Stimulated activated CD4-positive, alpha-beta T cell treated with anti-CD3 and anti-CD28 coated beads, Interleukin-2, amount 100 ng/mL, for 48 hours (primary cell): ENCODE measurements at regions not wholly inside any gene's neighbourhood (a gene's known extent, or its start where the extent isn't known, plus 50 kb on each side); places are given as distances from the start of the nearest gene placed in this dataset.

Experiments used
- DNase-seq, 2 donors: peaks; one replicate each; pipeline ENCODE4 v3.0.0-alpha.2; 2020

DNA sequence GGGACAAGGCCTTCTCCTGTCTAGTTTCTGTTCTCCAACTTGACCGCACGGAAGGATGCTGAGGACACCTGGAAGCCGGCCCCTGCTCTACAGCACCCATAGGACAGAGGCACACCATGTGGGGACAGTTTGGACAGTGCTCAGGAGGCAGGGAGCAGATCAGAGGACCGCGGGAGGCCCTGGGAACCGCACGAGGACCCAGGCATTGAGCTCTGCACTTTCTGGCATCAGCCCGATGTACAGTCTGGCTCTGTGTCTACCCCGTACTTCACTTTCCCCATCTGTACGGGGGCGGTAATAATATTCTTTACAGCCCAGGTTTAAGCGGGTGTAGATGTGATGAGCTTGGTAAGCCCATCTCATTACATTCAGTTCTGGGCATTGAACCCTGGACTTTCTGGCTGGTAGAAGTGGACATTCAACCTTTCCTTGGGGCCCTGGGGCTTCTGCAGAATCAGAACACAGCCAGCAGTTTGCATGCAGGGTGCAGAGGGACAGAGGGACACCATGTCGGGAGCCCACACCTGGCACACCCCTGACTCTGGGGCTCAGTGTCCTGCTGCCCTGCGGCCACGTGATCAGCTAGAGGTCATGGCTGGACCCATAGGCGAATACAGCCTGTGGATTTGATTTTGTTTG is 258.7 kb downstream of the SEC14L1 start:
- DNase-seq, result no peak

DNA sequence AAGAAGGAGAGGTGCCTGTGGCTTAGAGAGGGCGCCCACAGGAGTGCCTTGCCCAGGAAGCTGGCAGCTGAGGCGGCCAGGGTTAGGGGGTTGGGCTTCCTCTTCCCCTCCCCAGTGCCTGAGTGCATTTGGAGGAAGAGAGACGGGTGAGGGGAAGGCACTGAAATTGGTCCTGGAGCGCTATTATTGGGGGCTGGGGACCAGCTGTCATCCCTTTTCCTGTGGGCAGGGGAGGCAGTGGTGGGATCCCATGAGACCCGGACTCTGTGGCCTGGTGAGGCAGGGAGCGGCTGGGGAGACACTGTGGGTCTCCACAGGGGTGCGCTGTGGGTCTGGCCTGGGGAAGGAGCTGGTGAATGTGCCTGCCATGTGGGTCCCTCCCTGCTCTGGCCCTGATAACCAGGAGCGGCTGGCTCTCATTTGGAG is 259.7 kb downstream of the SEC14L1 start:
- peak; percentile 77 to 78 for DNase-seq

DNA sequence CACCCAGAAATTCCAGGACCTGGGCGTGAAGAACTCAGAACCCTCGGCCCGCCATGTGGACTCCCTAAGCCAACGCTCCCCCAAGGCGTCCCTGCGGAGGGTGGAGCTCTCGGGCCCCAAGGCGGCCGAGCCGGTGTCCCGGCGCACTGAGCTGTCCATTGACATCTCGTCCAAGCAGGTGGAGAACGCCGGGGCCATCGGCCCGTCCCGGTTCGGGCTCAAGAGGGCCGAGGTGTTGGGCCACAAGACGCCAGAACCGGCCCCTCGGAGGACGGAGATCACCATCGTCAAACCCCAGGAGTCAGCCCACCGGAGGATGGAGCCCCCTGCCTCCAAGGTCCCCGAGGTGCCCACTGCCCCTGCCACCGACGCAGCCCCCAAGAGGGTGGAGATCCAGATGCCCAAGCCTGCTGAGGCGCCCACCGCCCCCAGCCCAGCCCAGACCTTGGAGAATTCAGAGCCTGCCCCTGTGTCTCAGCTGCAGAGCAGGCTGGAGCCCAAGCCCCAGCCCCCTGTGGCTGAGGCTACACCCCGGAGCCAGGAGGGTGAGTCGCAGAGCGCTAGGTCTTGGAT is 261.5 kb downstream of the SEC14L1 start:
- no peak for DNase-seq

DNA sequence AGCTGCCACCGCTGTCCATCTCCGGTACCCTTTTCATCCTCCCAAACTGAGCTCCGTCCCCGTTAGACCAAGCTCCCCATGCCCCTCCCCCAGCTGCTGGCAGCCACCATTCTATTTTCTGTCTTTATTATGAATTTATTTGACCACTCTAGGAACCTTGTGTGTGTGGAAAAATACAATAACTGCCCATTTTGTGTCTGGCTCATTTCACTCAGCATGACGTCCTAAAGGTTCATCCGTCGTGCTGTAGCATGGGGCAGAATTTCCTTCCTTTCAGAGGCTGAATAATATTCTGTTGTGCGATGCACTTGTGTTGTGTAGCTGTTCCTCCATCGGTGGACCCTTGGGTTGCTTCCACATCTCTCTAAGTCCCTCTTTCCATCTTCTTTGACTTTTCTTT is 263.1 kb downstream of the SEC14L1 start:
- DNase-seq, result no peak

DNA sequence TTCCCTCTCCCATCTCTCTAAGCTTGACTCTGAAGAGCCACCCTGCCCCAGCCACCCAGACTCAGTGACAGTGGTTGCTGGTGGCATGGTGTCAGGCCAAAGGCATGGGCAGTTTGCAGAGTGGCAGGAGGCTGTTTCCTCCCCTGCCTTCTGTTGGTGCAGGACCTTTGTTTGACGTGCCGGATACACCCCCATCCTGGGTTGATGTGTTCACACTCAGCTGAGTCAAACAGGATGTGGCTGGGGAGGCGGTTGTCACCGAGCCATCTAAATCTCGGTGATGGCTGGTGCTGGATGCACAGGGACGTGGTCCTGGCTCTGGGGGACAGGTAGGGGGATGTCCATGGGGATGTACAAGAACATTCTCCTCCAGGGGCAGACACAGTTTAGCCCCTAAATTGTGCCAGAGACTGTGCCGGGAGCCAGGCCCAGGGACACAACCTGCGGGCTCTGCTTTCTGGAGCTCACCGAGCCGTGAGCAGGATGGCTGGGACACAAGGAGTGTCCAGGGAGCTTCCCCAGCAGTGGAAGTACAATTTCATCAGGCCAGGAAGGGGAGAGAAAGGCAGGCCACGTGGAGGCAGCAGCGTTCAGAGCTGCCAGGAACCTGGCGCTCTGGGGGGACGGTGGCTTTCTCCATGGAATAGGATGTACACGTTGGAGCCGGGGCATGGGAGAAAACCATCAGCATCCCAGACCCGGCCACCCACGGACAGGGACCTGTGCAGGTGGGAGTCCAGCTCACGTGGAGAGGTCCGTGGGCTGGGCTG is 264.2 kb downstream of the SEC14L1 start:
- peak; percentile 68 to 70 for DNase-seq

DNA sequence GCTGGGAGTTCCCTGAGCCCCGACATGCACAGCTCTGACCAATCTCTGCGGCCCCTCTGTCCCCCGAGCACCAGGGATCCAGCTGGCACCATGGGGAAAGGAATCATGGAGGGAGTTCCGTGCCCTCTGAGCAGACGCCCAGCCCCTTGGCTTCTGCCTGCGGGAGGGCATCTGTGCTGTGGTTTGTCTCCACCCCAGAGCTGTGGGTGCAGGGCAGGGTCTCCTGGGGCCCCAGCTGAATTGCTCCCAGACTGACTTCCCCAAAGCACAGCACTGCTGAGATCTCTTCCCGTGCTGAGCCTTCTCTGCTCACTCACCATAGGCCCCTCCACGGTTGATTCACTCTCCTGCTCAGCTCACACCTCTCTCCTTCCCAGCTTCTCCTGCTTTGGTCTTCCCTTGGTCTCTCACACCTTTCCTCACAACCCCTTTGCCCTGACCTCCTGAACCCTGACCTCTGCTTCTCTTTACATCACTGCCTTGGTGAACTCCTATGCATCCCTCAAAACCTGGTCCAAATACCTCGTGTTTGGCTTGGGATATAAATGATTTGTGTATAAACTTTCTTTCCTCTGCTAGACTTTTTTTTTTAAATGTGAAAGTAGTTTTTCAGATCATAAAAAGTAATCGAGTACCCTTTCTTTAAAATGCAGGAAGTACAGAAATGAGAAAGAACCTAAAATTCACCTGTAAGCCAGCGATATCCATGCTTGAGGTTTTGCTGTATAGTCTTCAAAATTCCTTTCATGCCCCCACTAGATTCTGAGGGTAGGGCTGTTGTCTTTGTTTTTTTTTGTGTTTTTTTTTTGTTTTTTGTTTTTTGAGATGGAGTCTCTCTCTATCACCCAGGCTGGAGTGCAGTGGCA is 265.3 kb downstream of the SEC14L1 start:
- no peak for DNase-seq

DNA sequence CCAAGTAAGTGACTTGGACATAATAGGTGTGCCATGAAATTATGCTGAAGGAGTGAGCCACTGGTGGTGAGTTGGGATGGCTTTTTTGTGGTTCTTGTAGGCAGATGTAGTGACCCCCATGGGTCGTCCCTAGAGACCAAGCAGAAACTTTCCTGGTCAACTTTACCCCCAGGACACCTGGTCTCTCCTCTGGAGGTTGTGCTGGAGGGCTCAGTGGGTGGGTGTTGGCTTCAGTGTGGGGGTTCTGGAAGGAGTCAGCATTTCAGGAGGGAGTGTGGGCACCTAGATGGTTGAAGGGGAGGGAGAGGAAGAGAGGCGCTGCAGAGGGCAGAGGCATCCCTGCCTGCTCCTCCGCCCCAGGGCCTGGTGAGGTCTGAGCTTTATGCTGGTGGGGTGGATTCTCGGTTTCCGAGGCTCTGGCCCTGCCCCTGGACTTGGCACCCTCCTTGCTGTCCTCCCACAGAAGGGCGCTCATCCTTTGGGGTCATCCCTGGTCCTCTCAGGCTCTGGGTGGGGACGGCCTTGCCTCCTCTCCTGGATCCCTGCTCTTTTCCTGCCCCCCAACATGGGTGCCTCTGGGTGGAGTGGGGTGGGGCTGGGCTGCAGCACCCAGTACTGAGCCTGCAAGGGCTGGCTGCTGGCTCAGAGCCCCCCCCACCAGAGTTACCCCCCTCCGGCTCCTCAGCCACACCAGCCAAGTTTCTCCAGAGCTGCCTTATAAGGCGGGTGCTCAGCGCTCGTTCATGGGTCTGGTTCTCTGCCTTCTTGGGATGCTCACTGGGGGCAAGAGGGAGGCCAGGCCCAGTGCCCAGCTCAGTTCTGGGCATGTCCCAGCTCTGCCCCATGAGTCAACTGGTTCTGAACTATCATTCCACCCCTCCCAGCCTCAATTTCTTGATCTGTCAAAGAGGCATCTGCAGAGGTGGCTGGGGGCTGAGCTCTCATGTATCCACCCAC is 266.8 kb downstream of the SEC14L1 start:
- no peak for DNase-seq

DNA sequence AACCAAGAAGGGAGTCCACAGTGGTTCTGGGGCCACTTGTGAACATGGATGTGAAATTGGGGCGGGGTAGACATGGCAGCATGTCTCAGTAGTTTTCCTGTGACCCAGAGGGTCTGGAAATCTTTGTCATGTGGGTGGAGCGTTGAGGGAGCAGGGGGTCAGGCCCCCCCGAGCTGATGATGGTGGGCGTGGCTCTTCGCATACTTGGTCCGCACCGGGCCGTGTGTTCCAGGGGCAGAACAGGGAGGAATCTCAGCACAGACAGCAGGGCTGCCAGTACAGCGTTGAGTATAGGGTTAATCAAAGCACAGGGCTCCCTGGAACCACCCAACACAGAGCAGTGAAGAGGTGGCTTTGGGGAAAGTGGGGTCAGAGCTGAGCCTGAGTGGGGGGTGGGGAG is 267.5 kb downstream of the SEC14L1 start:
- DNase-seq, result no peak

DNA sequence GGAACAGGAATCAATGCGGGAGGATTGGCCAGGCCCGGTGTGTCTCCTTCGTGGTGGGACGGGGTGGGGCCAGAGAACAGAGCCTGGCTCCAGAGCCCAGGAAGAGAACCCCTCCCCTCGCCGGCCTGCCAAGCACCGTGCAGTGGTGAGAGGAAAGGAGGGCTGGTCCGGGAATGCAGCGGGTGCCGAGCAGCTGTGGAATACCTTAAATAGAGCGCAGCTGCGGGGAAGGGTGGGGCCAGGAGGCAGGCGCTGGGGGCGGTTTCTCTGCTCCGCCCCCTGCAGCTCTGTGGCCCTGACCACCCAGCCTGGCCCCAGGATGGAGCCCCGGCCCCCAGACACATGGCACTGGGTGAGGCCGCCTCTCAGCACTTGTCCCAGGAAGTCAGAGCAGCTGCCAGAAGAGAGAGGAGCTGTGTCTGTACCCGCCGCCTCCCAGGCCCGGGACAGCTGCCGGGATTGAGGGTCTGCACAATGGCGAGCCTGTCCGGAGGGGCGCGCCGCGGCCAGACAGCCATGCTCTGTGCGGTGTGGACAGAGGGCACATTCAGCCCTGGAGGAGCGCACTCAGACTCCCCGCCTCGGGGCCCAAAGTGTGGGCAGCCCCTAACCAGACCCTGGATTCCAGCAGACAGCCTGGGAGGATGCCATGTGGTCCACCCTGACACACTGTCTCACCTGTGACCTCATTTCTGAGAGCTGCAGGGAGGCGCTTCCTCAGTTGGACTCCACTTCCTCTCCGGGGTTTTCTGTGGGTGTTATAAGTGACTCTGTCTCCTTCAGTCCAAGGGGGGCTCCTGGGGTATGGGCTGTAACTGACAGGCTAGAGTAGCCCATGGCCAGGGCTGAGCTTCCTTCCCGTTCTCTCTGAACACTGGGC is 268.8 kb downstream of the SEC14L1 start:
- DNase-seq, result no peak

DNA sequence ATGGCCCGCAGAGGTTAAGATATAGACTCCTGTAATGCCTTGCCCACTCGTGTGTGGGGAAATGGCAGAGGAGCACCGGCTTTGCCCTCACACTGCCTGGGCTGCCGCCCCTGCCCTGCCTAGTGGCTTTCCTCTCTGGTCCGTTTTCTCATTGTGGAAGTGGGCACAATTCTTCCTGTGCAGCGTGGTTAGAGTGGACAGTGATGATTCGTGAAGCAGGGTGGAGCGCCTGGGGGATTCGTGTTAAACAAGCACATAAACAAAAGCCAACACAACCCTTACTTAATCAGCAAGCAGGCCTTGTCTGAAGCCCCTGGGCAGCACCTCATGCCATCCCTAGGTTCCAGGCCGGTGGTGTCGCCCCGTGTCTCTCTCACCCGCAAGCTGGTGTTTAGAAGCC is 269.7 kb downstream of the SEC14L1 start:
- no peak for DNase-seq

DNA sequence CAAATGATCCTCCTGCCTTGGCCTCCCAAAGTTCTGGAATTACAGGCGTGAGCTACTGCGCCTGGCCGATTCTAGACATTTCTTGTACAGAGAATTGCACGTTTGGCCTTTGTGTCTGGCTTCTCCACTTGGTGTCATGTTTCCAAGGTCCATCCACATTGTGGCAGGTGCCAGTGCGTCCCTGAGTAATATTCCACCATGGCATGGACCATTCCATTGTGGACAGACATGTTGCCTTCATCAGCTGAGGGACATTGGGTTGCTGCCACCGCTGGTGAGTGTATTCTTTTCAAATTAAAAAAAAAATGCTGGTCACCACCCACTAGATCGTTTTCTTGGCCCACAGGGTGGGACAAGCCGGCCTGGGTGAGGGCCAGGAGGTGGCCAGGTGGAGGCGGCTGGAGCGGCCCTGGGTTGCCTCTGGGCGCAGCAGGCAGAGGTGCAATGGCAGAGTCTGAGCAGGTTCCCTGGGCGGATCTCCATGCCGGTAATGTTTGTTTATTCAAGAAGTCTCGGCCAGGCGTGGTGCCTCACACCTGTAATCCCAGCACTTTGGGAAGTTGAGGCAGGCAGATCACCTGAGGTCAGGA is 274.1 kb downstream of the SEC14L1 start:
- DNase-seq, result no peak

DNA sequence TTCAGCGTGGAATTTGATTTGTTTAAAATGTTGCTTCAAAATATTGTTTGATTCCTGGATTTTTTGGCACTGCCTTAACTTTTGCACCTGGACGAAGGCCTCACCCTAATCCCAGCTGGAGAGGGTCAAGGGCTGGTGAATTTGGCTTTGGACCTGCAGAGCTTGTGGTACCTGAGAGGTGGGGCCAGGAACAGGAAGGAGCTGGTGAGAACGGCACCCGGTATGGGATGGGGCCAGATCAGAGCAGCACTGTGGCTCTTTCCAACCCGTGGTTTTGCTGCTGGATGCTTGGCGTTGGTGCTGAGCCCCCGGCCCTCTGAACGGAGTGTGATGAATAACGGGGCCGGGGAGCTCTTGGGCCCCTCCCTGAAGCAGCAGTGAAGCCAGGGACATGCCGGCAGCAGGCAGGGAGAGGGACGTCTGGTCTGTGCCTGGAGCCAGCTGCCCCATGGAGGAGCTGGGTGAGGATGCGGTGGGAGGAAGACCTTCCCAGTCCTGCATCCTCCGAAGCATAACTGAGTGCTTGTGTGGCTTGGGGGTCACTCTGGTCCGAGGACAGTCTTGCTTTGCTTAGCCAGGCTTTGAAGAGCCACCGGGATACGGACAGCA is 275.4 kb downstream of the SEC14L1 start:
- DNase-seq, result no peak

DNA sequence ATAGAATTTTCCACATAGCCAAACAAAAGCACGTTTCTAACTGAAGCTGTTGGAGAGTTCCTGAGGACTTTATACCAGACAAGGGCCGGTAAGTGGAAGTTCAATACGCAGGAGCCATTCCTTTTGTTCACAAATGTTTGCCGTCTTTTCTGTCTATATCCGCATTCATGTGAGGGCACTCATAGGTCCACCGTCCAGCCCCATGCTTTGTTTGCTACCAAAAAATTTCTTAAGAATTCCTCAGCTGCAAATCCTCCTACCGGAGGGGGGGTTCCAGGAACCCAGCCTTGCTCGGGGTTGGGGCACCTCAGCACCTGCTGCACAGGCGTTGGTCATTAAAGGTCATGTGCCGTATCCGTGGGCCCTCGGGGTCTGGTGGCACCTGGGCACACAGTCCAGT is 276.8 kb downstream of the SEC14L1 start:
- DNase-seq, result no peak

DNA sequence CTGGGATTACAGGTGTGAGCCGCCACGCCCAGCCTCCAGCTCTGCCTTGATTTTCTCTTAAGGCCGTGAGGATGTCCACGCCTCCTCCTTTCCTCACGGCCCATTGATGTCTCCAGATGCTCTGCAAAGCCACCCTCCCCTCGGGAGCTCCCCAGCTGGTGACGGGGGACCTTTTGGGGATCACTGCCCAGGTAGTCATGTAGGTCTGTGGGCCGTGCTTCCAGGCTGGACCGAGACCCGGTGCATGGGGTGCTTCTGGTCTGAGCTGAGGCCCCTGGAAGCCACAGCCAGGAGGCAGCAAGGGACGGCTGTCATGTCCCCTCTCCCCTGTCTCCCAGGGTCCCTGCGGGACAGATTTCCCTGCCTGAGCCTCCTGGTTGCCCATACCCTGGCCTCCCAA is 277.8 kb downstream of the SEC14L1 start:
- DNase-seq, result no peak

DNA sequence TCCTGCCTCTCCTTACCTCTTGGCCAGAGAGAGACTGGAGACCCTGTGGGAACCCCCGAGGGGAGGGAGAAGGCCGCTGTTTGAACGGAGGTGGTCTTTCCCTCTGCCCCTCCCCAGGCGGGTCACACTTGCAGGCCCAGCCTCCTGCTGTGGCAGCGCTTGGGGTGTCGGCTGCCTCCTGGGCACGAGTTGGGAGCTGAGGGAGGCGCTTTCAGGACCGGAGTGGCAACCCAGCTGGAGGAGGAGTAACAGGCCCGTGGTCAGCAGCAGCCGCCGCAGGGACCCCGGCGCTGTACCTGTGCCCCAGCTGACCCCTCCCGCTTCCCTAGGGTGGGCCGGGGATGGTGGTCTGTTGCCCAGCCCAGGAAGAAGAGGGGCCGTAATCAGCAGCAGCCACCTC is 278.3 kb downstream of the SEC14L1 start:
- no peak for DNase-seq

DNA sequence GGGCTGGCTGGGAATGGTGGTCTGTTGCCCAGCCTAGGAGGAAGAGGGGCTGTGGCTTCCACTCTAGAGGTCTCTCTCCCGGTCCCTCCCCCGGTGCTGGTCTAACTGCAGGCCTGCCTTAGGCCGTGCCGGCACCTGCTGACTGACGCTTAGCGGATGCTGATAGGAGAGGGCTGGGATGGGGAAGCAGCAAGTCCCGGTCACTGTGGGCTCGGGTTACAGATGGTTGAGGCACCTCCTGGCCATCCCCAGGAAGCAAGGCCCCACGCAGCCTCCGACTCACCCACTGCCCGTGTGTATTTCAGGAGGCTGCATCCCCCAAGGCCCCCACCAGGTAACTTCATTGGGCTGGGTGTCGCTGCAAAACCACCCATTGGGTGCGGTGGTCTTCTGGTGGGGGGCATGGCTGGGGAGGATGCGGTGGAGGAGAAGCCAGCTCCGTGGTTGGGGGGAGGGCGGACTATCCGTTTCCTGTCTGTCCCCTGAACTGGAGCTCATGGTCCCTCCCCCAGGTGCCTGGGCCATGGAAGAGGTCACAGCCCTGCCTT is 278.9 kb downstream of the SEC14L1 start:
- DNase-seq, result no peak

DNA sequence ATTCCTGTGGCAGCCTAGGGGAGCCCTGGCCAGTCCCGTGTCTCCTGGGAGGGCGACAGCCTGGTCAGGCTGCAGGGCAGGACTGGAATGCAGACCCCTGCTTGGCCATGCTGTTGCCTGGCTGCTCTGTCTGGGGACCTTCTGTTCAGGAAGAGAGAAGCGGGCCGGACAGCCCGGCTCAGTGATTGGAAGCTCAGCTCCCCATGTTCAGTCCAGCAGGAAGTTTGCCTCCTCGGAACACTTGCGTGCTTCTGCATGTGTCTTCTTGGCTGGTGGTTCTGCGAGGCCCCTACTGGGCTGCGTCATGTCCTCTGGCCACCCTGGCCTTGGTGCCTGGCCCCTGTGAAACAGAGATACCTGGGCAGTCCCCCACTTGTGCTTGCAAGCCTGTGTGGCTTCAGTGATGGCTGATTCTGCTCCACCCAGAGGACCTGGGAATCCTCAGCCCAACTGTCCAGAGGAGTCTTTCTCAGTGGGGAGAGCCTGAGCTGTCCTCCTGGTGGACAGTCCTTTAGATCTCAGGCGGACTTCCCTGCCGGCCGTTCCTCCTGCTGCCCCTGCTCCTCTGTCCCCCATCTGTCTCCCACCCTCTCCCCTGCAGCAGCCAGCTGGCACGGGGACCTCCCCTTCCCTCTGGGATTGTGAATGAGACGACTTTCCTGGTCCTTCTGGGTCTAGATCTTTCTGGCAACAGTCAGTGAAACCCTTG is 279.5 kb downstream of the SEC14L1 start:
- DNase-seq, result no peak

DNA sequence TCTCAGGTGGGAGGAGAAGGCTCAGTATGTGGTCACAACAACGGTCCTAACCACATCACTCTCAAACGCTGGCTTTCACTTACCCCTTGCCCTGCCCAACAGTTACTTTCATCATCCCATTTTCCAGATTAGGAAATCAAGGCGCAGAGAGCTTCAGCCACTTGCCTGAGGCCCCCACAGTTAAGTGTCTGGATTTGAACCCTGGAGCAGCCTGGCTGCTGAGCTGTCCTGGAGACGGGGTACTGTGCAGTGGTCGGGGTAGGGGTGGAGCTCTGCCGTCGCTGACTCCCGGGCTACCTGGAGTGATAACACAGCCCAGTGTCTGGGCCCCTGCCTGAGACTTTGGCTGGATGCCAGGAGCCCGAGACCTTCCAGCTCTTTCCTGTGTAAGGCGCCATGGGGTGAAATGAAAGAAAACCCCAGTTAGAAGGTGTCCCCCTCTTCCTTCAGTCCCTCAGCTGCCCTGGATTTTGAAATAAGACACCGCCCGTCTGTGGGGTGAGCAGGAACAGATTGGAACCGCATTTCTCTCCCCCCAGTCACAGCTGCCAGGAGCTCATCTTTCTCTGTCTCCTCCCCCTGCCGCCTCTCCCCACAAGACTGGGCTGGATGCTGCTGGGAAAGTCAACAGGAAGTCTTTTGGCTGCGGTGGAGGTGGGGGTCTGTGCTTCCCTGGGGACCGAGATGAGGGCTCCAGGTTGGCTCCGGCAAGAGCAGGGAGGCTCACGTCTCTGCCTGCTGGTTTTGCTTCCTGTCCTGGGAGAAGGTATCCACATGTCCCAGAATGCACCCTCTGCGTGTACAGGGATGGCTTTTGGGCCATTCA is 280.2 kb downstream of the SEC14L1 start:
- DNase-seq, result no peak
